GM19467 (cell line): ENCODE measurements at regions not wholly inside any gene's neighbourhood (a gene's known extent, or its start where the extent isn't known, plus 50 kb on each side); places are given as distances from the start of the nearest gene placed in this dataset.

ENCODE experiments used
- ATAC-seq: cut with Tn5 transposase; IDR thresholded peaks from one replicate; pipeline ENCODE4 v1.9.1; 2021; ENCODE audit warnings: mild to moderate bottlenecking, moderate library complexity; ENCODE audit not compliant: unreplicated experiment

- no peak for ATAC-seq
Observed at GRCh38 chr20:52590100-52590499, 382.1 kb upstream of the TSHZ2 start.

- ATAC-seq, result no peak
Observed at GRCh38 chr20:52589251-52589812, 382.8 kb upstream of the TSHZ2 start.

GRCh38 chr20:52586660-52587059, 385.5 kb upstream of the TSHZ2 start:
- no peak for ATAC-seq

- ATAC-seq, result no peak
Observed at GRCh38 chr20:52585333-52585732, 386.8 kb upstream of the TSHZ2 start.

- ATAC-seq, result no peak
Observed at GRCh38 chr20:52578559-52578958, 387.0 kb upstream of the ZFP64 start.

GRCh38 chr20:52577696-52578095, 386.1 kb upstream of the ZFP64 start:
- ATAC-seq, result no peak

- ATAC-seq, result no peak
Observed at GRCh38 chr20:52572687-52573086, 381.1 kb upstream of the ZFP64 start.

GRCh38 chr20:52569201-52569600, 377.6 kb upstream of the ZFP64 start:
- no peak for ATAC-seq

- ATAC-seq, result no peak
Observed at GRCh38 chr20:52565614-52566013, 374.0 kb upstream of the ZFP64 start.

- no peak for ATAC-seq
Observed at GRCh38 chr20:52564594-52564993, 373.0 kb upstream of the ZFP64 start.

GRCh38 chr20:52552181-52552872, 360.7 kb upstream of the ZFP64 start:
- ATAC-seq, result no peak

- no peak for ATAC-seq
Observed at GRCh38 chr20:52542131-52542530, 350.6 kb upstream of the ZFP64 start.

- ATAC-seq, result no peak
Observed at GRCh38 chr20:52540509-52540908, 348.9 kb upstream of the ZFP64 start.

- ATAC-seq, result no peak
Observed at GRCh38 chr20:52539891-52540290, 348.3 kb upstream of the ZFP64 start.

GRCh38 chr20:52536841-52537400, 345.3 kb upstream of the ZFP64 start:
- ATAC-seq, result no peak

GRCh38 chr20:52536040-52536439, 344.5 kb upstream of the ZFP64 start:
- no peak for ATAC-seq

- no peak for ATAC-seq
Observed at GRCh38 chr20:52534616-52535015, 343.0 kb upstream of the ZFP64 start.

GRCh38 chr20:52533401-52533800, 341.8 kb upstream of the ZFP64 start:
- no peak for ATAC-seq

- no peak for ATAC-seq
Observed at GRCh38 chr20:52532674-52533073, 341.1 kb upstream of the ZFP64 start.

- no peak for ATAC-seq
Observed at GRCh38 chr20:52530571-52530970, 339.0 kb upstream of the ZFP64 start.

- no peak for ATAC-seq
Observed at GRCh38 chr20:52529826-52530225, 338.2 kb upstream of the ZFP64 start.

- ATAC-seq, result no peak
Observed at GRCh38 chr20:52524861-52525260, 333.3 kb upstream of the ZFP64 start.

GRCh38 chr20:52518735-52519134, 327.2 kb upstream of the ZFP64 start:
- ATAC-seq, result no peak
